Duodenal mucosa (tissue), 2 donors: ENCODE measurements at regions not wholly inside any gene's neighbourhood (a gene's known extent, or its start where the extent isn't known, plus 50 kb on each side); places are given as distances from the start of the nearest gene placed in this dataset.

Experiments used
- H3K27ac ChIP-seq: one replicate; pipeline ENCODE4 v1.7.0; 2013; ENCODE audit warnings: low read depth, low read length
- H3K27me3 ChIP-seq, 2 donors: one replicate each; pipeline ENCODE4 v1.7.0; 2013; ENCODE audit warnings: low read length in 2 of 2, control low read depth in 1 of 2; ENCODE audit not compliant: insufficient read depth in 2 of 2, control insufficient read depth in 1 of 2
- H3K36me3 ChIP-seq, 2 donors: one replicate each; pipeline ENCODE4 v1.7.0; 2013; ENCODE audit warnings: low read length in 2 of 2, control low read depth in 1 of 2; ENCODE audit not compliant: insufficient read depth in 2 of 2, control insufficient read depth in 1 of 2
- H3K4me1 ChIP-seq, 2 donors: one replicate each; pipeline ENCODE4 v1.7.0; 2013; ENCODE audit warnings: low read length in 2 of 2, control low read depth in 1 of 2; ENCODE audit not compliant: insufficient read depth in 2 of 2, control insufficient read depth in 1 of 2
- H3K4me3 ChIP-seq, 2 donors: one replicate each; pipeline ENCODE4 v1.7.0; 2013; ENCODE audit warnings: low read length in 2 of 2, low read depth in 1 of 2
- H3K9ac ChIP-seq, 2 donors: one replicate each; pipeline ENCODE4 v1.7.0; 2013; ENCODE audit warnings: low read length in 2 of 2, low read depth in 1 of 2
- H3K9me3 ChIP-seq, 2 donors: one replicate each; pipeline ENCODE4 v1.7.0; 2013; ENCODE audit warnings: low read length in 2 of 2, control low read depth in 1 of 2; ENCODE audit not compliant: control insufficient read depth in 1 of 2

DNA sequence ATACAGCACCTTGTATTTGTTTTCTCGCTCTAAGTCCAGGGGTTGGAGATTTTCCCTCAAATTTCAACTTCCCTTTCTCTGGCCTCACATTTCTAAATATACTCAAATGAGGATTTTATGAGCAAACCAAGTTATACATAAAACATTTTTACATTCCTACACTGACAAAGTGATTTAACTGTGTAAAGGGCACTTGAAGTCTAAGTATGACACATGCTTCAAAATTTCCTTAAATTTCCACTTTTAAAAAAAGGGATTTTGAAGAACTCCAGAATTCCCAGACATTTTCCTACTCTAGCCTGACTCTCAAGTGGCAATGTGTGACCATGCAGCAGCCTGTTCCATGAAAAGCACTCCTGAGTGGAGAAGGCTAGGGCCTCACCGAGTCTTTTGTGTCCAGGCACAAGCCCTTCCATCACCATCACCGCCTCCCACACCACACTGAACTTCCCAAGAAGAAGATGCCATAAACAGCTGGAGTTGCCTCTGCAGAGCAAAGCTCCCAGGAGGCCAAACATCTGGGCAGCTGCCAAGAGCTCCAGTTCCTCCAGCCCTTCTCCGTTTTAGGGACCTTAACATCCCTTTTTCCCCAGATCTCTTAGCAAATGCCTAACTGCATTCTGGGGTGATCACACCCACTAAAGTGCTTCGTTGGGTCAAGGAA is 68.9 kb downstream of the NCR2 start:
- Histone ChIP-seq H3K4me3 (no peak overlapping the region), H3K9me3 (peaks cover 0 to 6% of the 10 kb centered on the region in 2 donors), H3K27ac (no peak overlapping the region), H3K27me3 (no peaks in the 10 kb centered on the region), H3K9ac (no peak overlapping the region), H3K36me3 (no peaks in the 10 kb centered on the region), H3K4me1 (no peaks in the 10 kb centered on the region)

- Histone ChIP-seq H3K27me3 (no peaks in the 10 kb centered on the region), H3K9ac (no peak overlapping the region), H3K9me3 (peaks cover 0 to 6% of the 10 kb centered on the region in 2 donors), H3K4me1 (no peaks in the 10 kb centered on the region), H3K36me3 (no peaks in the 10 kb centered on the region), H3K27ac (no peak overlapping the region), H3K4me3 (no peak overlapping the region)
Measured at GRCh38 chr6:41405941-41406727, 70.7 kb downstream of the NCR2 start.

GRCh38 chr6:41406728-41407489 is 71.5 kb downstream of the NCR2 start:
- H3K27me3 ChIP-seq, result no peaks in the 10 kb centered on the region
- no peak overlapping the region for H3K27ac ChIP-seq
- no peak overlapping the region for H3K4me3 ChIP-seq
- no peaks in the 10 kb centered on the region for H3K9me3 ChIP-seq
- H3K9ac ChIP-seq, result no peak overlapping the region
- no peaks in the 10 kb centered on the region for H3K4me1 ChIP-seq
- no peaks in the 10 kb centered on the region for H3K36me3 ChIP-seq

GRCh38 chr6:41408576-41408975 is 73.2 kb downstream of the NCR2 start:
- H3K9me3 ChIP-seq, result no peaks in the 10 kb centered on the region
- H3K4me1 ChIP-seq, result no peaks in the 10 kb centered on the region
- H3K9ac ChIP-seq, result no peak overlapping the region
- no peak overlapping the region for H3K27ac ChIP-seq
- H3K36me3 ChIP-seq, result no peaks in the 10 kb centered on the region
- H3K4me3 ChIP-seq, result no peak overlapping the region
- no peaks in the 10 kb centered on the region for H3K27me3 ChIP-seq

DNA sequence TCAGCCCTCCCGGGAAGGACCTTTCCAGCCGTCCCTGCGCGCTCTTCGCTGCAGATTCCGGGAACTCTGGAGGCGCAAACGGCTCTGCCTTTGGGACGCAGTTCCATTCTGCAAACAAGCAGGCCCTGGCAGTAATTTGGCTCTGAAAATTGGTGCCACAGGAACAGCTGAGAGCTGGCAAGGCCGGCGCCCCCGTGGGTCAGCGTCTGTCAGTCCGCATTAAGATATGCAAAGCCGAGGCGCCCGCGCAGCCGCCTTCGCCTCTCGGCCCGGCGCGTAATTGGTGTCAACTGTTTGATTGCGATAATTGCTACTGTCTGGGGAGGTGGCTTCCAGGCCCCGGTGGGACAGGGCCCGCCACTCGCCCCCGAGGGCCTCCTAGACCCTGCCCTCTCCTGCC is 73.6 kb downstream of the NCR2 start:
- H3K27ac ChIP-seq, result no peak overlapping the region
- H3K9ac ChIP-seq, result no peak overlapping the region
- no peaks in the 10 kb centered on the region for H3K4me1 ChIP-seq
- H3K4me3 ChIP-seq, result no peak overlapping the region
- H3K36me3 ChIP-seq, result no peaks in the 10 kb centered on the region
- peaks cover 0 to 2% of the 10 kb centered on the region in 2 donors for H3K27me3 ChIP-seq
- no peaks in the 10 kb centered on the region for H3K9me3 ChIP-seq

GRCh38 chr6:41409489-41409888 is 74.1 kb downstream of the NCR2 start:
- H3K9ac ChIP-seq, result no peak overlapping the region
- H3K27me3 ChIP-seq, result peaks cover 0 to 3% of the 10 kb centered on the region in 2 donors
- H3K4me1 ChIP-seq, result no peaks in the 10 kb centered on the region
- H3K36me3 ChIP-seq, result no peaks in the 10 kb centered on the region
- H3K4me3 ChIP-seq, result no peak overlapping the region
- H3K27ac ChIP-seq, result no peak overlapping the region
- no peaks in the 10 kb centered on the region for H3K9me3 ChIP-seq

- no peak overlapping the region for H3K9ac ChIP-seq
- H3K4me3 ChIP-seq, result no peak overlapping the region
- H3K27me3 ChIP-seq, result peaks cover 3 to 4% of the 10 kb centered on the region in 2 donors
Measured at GRCh38 chr6:41411961-41412360, 76.6 kb downstream of the NCR2 start.

GRCh38 chr6:41413250-41413649 is 77.8 kb downstream of the NCR2 start:
- H3K4me1 ChIP-seq, result peaks cover 9 to 14% of the 10 kb centered on the region in 2 donors
- peaks cover 3 to 4% of the 10 kb centered on the region in 2 donors for H3K27me3 ChIP-seq
- H3K9me3 ChIP-seq, result no peaks in the 10 kb centered on the region
- no peak overlapping the region for H3K9ac ChIP-seq
- no peak overlapping the region for H3K27ac ChIP-seq
- H3K36me3 ChIP-seq, result no peaks in the 10 kb centered on the region
- H3K4me3 ChIP-seq, result no peak overlapping the region

More at GRCh38 chr6:41411961-41412360, 76.6 kb downstream of the NCR2 start:
- Histone ChIP-seq H3K9me3 (no peaks in the 10 kb centered on the region), H3K4me1 (peaks cover 0 to 2% of the 10 kb centered on the region in 2 donors), H3K27ac (no peak overlapping the region), H3K36me3 (no peaks in the 10 kb centered on the region)

GRCh38 chr6:41416501-41416837 is 81.1 kb downstream of the NCR2 start:
- Histone ChIP-seq H3K27ac (no peak overlapping the region), H3K4me3 (no peak overlapping the region), H3K36me3 (no peaks in the 10 kb centered on the region), H3K4me1 (peaks cover 14 to 29% of the 10 kb centered on the region in 2 donors), H3K27me3 (peaks cover 3 to 4% of the 10 kb centered on the region in 2 donors), H3K9ac (no peak overlapping the region), H3K9me3 (peaks cover 0 to 5% of the 10 kb centered on the region in 2 donors)

GRCh38 chr6:41418741-41419140 is 83.3 kb downstream of the NCR2 start:
- Histone ChIP-seq H3K27ac (no peak overlapping the region), H3K27me3 (peaks cover 3 to 4% of the 10 kb centered on the region in 2 donors), H3K9ac (no peak overlapping the region)

More at GRCh38 chr6:41418741-41419140, 83.3 kb downstream of the NCR2 start:
- Histone ChIP-seq H3K4me1 (peaks cover 14 to 29% of the 10 kb centered on the region in 2 donors), H3K36me3 (no peaks in the 10 kb centered on the region), H3K9me3 (peaks cover 0 to 5% of the 10 kb centered on the region in 2 donors), H3K4me3 (no peak overlapping the region)
